ENCODE measurements at regions not wholly inside any gene's neighbourhood (a gene's known extent, or its start where the extent isn't known, plus 50 kb on each side); places are given as distances from the start of the nearest gene placed in this dataset.

DNA sequence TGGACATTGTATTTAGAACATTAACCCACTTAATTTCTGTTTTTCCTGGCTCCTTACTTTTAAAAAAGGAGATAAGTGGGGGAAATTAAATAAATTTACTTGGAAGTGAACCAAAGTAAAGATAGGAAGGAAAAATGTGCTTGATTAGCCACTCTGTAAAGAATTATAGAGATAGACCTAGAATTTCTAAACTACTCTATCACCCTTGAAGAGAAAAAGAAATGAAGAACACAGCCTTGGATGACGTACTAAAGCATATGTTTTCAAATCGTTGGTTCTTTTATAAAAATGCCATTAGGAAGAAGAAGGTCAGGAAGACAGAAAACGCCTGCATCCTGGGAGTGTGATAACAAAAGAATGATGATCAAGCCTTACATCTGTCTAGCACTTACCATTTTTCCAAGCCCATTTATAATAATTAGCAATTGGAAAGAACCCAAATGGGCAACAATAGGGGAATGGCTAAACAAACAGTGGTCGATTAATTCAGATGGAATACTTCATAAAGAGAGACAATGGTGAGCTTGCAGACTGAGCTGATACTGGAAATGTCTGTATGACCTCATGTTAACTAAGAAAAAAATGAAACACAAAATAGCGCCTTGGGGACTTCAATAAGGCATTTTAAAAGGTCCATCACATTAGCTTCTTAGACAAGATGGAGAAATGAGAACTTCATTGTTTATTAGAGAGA lies 81.0 kb upstream of the LRRC55 start:
- Histone ChIP-seq H3K4me3 (no peak overlapping the region), H3K4me1 (ENCODE audit: low read depth) (peaks cover 6% of the 10 kb centered on the region), H3K9me3 (ENCODE audit: low read depth) (no peaks in the 10 kb centered on the region), H3K27ac (no peak overlapping the region), H3K36me3 (no peaks in the 10 kb centered on the region), H3K27me3 (no peaks in the 10 kb centered on the region)
- peak in 1 of 2 donors; percentile 34 for DNase-seq (ENCODE audit: low read depth in 1 of 2, low spot score in 1 of 2)
- TF ChIP-seq, protein P1, sequence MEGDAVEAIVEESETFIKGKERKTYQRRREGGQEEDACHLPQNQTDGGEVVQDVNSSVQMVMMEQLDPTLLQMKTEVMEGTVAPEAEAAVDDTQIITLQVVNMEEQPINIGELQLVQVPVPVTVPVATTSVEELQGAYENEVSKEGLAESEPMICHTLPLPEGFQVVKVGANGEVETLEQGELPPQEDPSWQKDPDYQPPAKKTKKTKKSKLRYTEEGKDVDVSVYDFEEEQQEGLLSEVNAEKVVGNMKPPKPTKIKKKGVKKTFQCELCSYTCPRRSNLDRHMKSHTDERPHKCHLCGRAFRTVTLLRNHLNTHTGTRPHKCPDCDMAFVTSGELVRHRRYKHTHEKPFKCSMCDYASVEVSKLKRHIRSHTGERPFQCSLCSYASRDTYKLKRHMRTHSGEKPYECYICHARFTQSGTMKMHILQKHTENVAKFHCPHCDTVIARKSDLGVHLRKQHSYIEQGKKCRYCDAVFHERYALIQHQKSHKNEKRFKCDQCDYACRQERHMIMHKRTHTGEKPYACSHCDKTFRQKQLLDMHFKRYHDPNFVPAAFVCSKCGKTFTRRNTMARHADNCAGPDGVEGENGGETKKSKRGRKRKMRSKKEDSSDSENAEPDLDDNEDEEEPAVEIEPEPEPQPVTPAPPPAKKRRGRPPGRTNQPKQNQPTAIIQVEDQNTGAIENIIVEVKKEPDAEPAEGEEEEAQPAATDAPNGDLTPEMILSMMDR (IDR thresholded peaks at IDR 0.05; ENCODE audit: low read depth, low read length): no peak

DNA sequence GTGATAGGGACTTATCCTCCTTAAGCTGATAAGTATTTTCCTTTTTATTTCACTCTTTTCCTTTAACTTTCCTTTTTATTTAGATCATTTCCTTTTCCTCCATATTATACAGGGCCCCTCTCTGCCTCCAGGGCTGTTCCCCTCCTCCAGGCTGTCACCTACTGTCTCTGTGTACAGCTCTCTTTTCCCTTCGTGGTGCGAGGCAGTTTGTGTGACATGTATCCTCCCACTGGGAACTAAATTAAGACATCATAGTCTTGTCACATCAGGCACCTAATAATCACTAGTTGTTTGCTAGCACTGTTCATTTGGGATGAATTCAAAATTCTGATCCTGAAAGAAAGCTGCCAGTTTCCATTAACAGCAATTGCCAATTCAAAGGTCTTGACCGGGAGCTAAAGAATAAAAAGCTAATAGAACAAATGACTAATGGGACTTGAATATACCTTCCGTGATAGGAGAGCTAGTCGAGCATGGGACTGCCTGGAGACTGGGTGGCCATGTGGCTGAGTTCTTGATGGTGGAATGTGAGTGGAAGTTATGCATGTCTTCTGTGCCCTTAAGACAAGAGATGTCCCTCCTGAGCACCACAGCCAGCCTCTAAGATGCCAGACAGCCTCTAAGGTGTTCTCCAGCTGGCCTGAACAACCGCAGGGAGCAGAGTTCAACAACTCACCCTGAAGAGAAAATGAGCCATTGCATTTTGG lies 77.7 kb upstream of the LRRC55 start:
- DNase-seq (ENCODE audit: low read depth in 1 of 2, low spot score in 1 of 2): no peak
- Histone ChIP-seq H3K36me3 (no peaks in the 10 kb centered on the region), H3K27me3 (no peaks in the 10 kb centered on the region), H3K27ac (no peak overlapping the region), H3K4me1 (ENCODE audit: low read depth) (no peaks in the 10 kb centered on the region), H3K4me3 (no peak overlapping the region), H3K9me3 (ENCODE audit: low read depth) (no peaks in the 10 kb centered on the region)
- TF ChIP-seq, protein P1 (IDR thresholded peaks at IDR 0.05; ENCODE audit: low read depth, low read length): no peak

DNA sequence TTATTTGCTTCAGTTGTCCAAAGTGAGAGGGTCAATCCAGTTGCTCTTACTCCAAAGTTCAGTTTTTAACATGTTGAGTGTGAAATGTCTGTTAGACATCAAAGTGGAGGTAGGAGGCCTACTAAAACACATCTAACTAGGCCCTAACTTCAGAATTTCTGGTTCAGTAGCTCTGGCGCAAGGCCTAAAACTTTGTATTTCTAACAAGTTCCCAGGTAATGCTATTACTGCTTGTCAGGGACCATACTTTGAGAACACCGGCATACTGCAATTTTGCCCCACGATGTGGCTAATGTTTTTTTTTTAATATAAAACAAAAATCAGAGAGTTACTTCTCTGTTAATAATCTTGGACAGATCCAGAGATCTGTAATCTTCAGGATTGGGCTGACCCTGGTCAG lies 72.4 kb upstream of the LRRC55 start:
- no peaks in the 10 kb centered on the region for H3K9me3 ChIP-seq (ENCODE audit: low read depth)
- no peaks in the 10 kb centered on the region for H3K27me3 ChIP-seq
- TF ChIP-seq, protein P1 (IDR thresholded peaks at IDR 0.05; ENCODE audit: low read depth, low read length): no peak
- H3K4me3 ChIP-seq: no peak overlapping the region
- DNase-seq (ENCODE audit: low read depth in 1 of 2, low spot score in 1 of 2): no peak
- peaks cover 5% of the 10 kb centered on the region for H3K4me1 ChIP-seq (ENCODE audit: low read depth)
- H3K27ac ChIP-seq: no peak overlapping the region
- H3K36me3 ChIP-seq: no peaks in the 10 kb centered on the region

DNA sequence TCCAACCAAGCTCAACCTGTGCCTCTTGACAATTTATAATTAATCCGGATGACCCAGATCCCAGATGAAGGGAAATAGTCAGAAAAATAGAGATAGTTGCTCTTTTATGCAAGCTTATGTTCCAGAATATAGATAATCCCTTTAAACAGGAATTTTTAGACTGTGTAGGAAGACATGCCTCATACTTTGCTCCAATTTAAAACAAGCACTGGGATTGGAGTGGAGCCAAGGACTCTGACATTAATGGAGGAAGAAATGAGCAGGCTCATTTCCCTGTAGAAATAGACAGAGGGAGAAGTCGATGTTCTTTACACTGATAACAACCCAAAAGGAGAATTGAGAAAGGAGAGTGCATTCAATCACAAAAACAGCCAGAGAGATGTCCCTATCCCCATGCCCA lies 70.1 kb upstream of the LRRC55 start:
- Histone ChIP-seq H3K4me1 (ENCODE audit: low read depth) (peaks cover 5% of the 10 kb centered on the region), H3K27me3 (no peaks in the 10 kb centered on the region), H3K36me3 (no peaks in the 10 kb centered on the region), H3K9me3 (ENCODE audit: low read depth) (no peaks in the 10 kb centered on the region), H3K4me3 (no peak overlapping the region), H3K27ac (no peak overlapping the region)
- peak in 1 of 2 donors; percentile 8 for DNase-seq (ENCODE audit: low read depth in 1 of 2, low spot score in 1 of 2)
- TF ChIP-seq, protein P1 (IDR thresholded peaks at IDR 0.05; ENCODE audit: low read depth, low read length): no peak

DNA sequence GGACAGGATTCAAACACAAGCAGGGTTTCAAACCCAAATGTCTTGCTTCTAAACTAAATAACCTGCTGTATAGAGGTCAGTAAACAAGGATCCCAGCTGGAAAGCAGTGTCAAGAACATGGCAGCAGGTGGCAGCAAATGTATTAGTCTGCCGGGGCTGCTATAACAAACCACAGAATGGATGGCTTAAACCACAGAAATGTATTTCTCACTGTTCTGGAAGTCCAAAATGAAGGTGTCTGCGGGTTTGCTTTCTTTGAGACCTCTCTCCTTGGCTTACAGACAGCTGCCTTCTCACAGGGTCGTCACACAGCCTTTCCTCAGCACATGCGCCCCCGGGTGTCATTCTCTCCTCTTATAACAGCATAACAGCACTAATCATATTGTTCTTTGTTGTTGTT lies 65.1 kb upstream of the LRRC55 start:
- Histone ChIP-seq H3K27ac (no peak overlapping the region), H3K36me3 (no peaks in the 10 kb centered on the region), H3K9me3 (ENCODE audit: low read depth) (no peaks in the 10 kb centered on the region), H3K4me3 (no peak overlapping the region), H3K4me1 (ENCODE audit: low read depth) (peaks cover 12% of the 10 kb centered on the region), H3K27me3 (no peaks in the 10 kb centered on the region)
- DNase-seq (ENCODE audit: low read depth in 1 of 2, low spot score in 1 of 2): peak; percentile 35 to 68
- TF ChIP-seq, protein P1 (IDR thresholded peaks at IDR 0.05; ENCODE audit: low read depth, low read length): peak; percentile 60

Data from cardiac muscle cell (in vitro differentiated cells and primary cell).